ENCODE measurements at regions not wholly inside any gene's neighbourhood (a gene's known extent, or its start where the extent isn't known, plus 50 kb on each side); places are given as distances from the start of the nearest gene placed in this dataset.

DNA sequence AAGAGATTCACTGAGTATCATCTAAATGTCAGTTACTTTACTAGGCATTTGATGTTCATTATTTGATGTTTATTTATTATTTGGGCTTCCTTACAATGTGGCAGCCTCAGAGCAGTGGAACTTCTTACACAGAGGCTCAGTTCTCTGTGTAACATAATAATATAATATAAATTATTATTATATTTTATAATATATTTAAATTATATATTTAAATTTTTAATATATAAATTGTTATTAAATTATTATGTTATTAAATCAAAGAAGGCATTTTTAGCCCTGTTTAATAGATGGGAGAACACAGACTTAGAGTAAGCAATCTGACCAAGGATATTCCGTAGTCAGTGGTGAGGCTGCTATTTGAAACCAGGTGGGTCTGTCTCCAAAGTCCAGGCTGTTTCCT lies 315.3 kb upstream of the SKOR2 start:
- no peaks in the 10 kb centered on the region for H3K9me3 Mint-ChIP-seq
- no peaks in the 10 kb centered on the region for H3K36me3 Mint-ChIP-seq
- no peak for ATAC-seq
- H3K27ac Mint-ChIP-seq, result no peak overlapping the region
- H3K27me3 Mint-ChIP-seq, result no peaks in the 10 kb centered on the region
- no peak overlapping the region for H3K4me3 Mint-ChIP-seq
- no peaks in the 10 kb centered on the region for H3K4me1 Mint-ChIP-seq

DNA sequence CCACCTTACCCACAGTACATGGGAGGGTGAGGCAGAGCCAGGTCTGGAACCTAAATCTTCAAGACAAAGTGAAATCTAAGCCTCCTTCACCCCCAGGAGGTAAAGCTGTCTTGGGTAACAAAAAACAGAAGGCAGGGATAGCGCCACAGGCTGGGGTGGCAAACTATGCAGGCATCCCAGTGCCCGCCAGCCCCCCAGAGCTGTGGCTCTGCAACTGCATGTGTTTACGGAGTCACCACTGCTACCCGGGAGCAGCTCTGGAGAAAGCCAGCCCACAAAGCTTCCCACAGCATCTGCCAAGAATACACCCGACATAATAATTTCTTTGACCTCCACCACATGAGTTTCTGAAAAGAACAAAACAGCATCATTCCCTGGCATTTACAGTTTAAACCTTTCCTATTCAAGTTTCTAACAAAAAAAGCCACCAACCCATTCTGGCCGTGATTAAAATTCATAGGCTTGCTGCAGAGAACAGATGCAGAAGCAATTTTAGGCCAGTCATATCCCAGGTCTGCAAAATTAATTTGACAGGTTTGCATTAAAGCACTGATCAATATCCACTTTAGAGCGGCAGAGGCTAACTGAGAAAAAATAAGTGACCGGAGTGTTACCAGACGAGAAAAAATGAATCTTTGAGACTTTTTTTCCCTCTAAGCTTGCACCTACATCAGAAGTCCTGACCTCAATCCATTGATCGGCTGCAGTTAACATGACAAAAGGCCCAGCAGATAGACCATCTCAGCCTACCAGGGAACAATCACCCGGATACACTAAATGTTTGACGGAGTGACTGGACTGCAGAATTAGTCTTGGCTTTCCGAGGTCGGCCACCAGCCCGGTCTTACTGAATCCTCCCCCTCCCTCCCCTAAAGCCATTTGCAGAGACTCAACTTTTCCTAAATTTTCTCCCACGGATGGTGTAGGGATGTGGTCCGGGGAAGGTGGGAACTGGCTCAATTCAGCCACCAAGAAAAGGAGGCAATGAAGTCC lies 309.6 kb upstream of the SKOR2 start:
- Mint-ChIP-seq H3K36me3 (no peaks in the 10 kb centered on the region), H3K27ac (no peak overlapping the region), H3K9me3 (no peaks in the 10 kb centered on the region), H3K4me1 (no peaks in the 10 kb centered on the region), H3K4me3 (no peak overlapping the region), H3K27me3 (peaks cover 16% of the 10 kb centered on the region)
- no peak for ATAC-seq

DNA sequence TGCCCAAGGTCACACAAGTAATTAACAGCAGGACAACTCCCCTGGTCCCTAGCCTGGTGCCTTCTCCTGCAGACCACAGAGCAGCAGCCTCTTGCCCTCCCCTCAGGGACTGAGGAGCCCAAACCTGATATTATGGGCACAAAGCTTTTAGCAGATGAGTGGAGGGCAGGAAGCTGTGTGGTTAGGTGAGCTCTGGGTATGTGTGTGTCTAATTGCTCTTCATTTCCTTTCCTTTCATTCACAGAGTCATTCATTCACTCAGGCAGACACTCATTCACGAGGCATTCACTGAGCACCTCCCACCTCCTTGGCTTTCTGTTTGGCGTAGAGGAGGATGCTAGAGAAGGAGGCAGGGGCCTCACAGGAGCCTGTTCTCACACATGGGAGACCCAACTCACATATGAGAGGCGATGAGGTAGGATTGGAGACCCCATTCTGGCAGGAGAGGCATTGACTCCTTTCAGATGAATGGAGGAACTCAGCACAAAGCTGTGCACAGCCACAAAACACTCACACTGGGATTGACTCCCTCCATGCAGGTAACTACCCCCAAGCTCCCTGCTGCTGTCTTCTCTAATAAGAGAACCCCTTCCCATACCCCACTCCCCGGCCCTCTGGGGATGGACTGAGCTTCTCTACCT lies 306.8 kb upstream of the SKOR2 start:
- no peak for ATAC-seq
- Mint-ChIP-seq H3K4me3 (no peak overlapping the region), H3K27ac (no peak overlapping the region), H3K9me3 (no peaks in the 10 kb centered on the region), H3K36me3 (no peaks in the 10 kb centered on the region), H3K4me1 (no peaks in the 10 kb centered on the region), H3K27me3 (peaks cover 16% of the 10 kb centered on the region)

DNA sequence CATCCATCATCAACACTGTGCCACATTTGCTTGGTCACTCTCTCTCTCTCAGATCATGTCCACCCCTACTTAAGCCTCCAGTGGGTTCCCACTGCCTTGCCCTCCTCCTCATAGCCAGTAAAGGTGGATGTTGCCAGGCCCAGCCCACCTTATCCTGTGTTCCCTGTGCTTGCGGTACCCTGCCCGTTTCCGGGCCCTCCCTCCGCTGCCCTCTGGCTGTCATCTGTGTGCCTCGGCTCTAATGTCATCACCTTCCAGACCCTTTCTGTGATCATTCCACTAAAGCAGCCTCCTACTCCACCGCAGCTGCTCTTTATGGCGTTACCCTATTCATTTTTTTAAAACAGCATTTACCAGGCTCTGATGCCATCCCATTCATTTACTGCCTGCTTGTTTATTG lies 305.7 kb upstream of the SKOR2 start:
- no peaks in the 10 kb centered on the region for H3K36me3 Mint-ChIP-seq
- H3K4me1 Mint-ChIP-seq, result no peaks in the 10 kb centered on the region
- H3K4me3 Mint-ChIP-seq, result no peak overlapping the region
- H3K27me3 Mint-ChIP-seq, result peaks cover 16% of the 10 kb centered on the region
- H3K9me3 Mint-ChIP-seq, result no peaks in the 10 kb centered on the region
- no peak for ATAC-seq
- H3K27ac Mint-ChIP-seq, result no peak overlapping the region

GRCh38 chr18:47552783-47553182 lies 301.3 kb upstream of the SKOR2 start:
- Mint-ChIP-seq H3K36me3 (no peaks in the 10 kb centered on the region), H3K4me3 (no peak overlapping the region), H3K4me1 (no peaks in the 10 kb centered on the region), H3K9me3 (no peaks in the 10 kb centered on the region), H3K27ac (no peak overlapping the region), H3K27me3 (no peaks in the 10 kb centered on the region)
- no peak for ATAC-seq

- Mint-ChIP-seq H3K36me3 (no peaks in the 10 kb centered on the region), H3K4me3 (no peak overlapping the region), H3K27me3 (peaks cover 18% of the 10 kb centered on the region), H3K4me1 (no peaks in the 10 kb centered on the region), H3K27ac (no peak overlapping the region), H3K9me3 (no peaks in the 10 kb centered on the region)
- ATAC-seq, result no peak
Measured at GRCh38 chr18:47550611-47551010, 299.2 kb upstream of the SKOR2 start.

- Mint-ChIP-seq H3K27ac (no peak overlapping the region), H3K36me3 (no peaks in the 10 kb centered on the region), H3K4me1 (no peaks in the 10 kb centered on the region), H3K4me3 (no peak overlapping the region), H3K9me3 (no peaks in the 10 kb centered on the region), H3K27me3 (peaks cover 25% of the 10 kb centered on the region)
- no peak for ATAC-seq
Measured at GRCh38 chr18:47549021-47549540, 297.6 kb upstream of the SKOR2 start.

DNA sequence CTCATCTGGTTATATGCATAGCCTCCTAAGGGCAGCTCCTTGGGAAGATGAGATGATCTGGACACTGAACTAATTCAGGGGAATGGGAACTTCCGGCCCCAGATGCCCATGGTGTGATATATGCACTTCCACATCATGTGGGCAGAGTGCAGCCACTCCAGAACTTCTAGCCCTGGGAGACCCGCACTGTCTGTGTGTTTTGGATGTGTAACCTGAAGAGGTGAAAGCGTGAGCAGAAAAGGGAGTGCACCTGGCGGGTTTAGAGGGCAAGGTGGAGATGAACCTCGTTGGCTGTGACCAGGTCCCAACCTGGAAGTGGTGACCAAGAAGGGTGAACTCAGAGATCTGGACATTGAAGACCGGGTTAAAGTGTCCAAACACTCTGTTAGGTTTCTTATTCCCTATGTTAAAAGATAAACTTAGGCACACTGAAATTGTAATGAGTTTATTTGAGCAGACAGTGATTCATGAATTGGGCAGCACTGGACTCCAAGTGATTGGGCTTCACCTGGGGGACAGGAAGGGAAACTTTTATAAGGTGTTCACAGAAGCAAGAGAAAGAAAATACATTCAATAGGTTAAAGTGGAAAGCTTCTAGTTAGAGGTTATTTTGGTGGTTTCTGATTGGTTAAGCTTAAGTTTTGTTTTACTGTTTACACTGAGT lies 296.2 kb upstream of the SKOR2 start:
- Mint-ChIP-seq H3K36me3 (no peaks in the 10 kb centered on the region), H3K4me1 (no peaks in the 10 kb centered on the region), H3K27ac (no peak overlapping the region), H3K27me3 (peaks cover 25% of the 10 kb centered on the region), H3K9me3 (no peaks in the 10 kb centered on the region), H3K4me3 (no peak overlapping the region)
- no peak for ATAC-seq

DNA sequence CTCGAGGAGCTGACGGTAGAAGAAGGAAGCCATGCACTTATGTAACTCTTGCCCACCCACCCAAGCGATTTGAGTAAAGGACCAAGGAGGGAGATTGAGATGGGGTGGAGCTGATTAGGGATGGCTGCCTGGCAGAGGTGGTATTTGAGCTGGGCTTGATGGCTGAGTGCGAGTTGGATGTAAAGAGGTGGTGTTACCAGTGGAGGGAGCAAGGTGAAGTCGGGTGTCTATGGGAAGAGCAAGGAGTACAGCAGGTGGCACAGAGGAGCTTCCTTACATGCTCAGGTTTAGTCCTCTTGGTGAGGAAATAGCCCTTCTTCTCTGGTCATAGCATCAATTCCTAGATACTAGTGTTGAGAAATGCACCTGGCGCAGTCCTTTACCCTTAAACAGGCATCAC lies 294.2 kb upstream of the SKOR2 start:
- no peaks in the 10 kb centered on the region for H3K36me3 Mint-ChIP-seq
- no peaks in the 10 kb centered on the region for H3K9me3 Mint-ChIP-seq
- H3K4me3 Mint-ChIP-seq, result no peak overlapping the region
- no peak overlapping the region for H3K27ac Mint-ChIP-seq
- no peaks in the 10 kb centered on the region for H3K4me1 Mint-ChIP-seq
- ATAC-seq, result no peak
- H3K27me3 Mint-ChIP-seq, result peaks cover 39% of the 10 kb centered on the region

- Mint-ChIP-seq H3K9me3 (no peaks in the 10 kb centered on the region), H3K27ac (no peak overlapping the region), H3K27me3 (peaks cover 43% of the 10 kb centered on the region), H3K4me1 (no peaks in the 10 kb centered on the region), H3K4me3 (no peak overlapping the region), H3K36me3 (no peaks in the 10 kb centered on the region)
- ATAC-seq, result no peak
Measured at GRCh38 chr18:47543080-47543479, 291.6 kb upstream of the SKOR2 start.

- no peak overlapping the region for H3K27ac Mint-ChIP-seq
- H3K4me3 Mint-ChIP-seq, result no peak overlapping the region
- ATAC-seq, result no peak
- H3K27me3 Mint-ChIP-seq, result peaks cover 42% of the 10 kb centered on the region
- no peaks in the 10 kb centered on the region for H3K4me1 Mint-ChIP-seq
- no peaks in the 10 kb centered on the region for H3K9me3 Mint-ChIP-seq
- no peaks in the 10 kb centered on the region for H3K36me3 Mint-ChIP-seq
Measured at GRCh38 chr18:47542551-47542950, 291.1 kb upstream of the SKOR2 start.

- no peak for ATAC-seq
- no peaks in the 10 kb centered on the region for H3K4me1 Mint-ChIP-seq
- peaks cover 42% of the 10 kb centered on the region for H3K27me3 Mint-ChIP-seq
- H3K4me3 Mint-ChIP-seq, result no peak overlapping the region
- no peak overlapping the region for H3K27ac Mint-ChIP-seq
- H3K9me3 Mint-ChIP-seq, result no peaks in the 10 kb centered on the region
- H3K36me3 Mint-ChIP-seq, result no peaks in the 10 kb centered on the region
Measured at GRCh38 chr18:47531717-47532116, 280.3 kb upstream of the SKOR2 start.

DNA sequence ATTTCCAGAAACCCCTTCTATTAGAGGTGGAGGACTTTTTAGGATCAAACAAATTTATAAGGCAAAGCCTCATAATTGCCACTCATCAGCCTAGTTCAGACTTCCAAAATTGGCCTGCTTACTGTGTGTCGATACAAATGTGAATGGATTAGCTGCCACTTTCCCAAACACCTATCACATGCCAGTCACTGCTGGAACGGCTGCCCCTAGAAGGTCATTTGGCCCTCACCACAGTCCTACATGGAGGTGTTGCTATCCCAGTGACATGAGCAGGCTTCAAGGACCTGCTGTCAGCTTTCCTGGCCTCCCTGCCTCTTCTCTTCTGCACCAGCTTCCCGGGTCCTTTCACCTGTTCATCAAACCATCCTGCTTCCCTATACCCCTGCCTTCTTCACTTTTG lies 279.2 kb upstream of the SKOR2 start:
- Mint-ChIP-seq H3K27me3 (peaks cover 43% of the 10 kb centered on the region), H3K36me3 (no peaks in the 10 kb centered on the region), H3K4me1 (no peaks in the 10 kb centered on the region), H3K4me3 (no peak overlapping the region), H3K27ac (no peak overlapping the region), H3K9me3 (no peaks in the 10 kb centered on the region)
- ATAC-seq, result no peak

GRCh38 chr18:47528343-47528742 lies 276.9 kb upstream of the SKOR2 start:
- ATAC-seq, result no peak
- no peaks in the 10 kb centered on the region for H3K36me3 Mint-ChIP-seq
- no peak overlapping the region for H3K27ac Mint-ChIP-seq

DNA sequence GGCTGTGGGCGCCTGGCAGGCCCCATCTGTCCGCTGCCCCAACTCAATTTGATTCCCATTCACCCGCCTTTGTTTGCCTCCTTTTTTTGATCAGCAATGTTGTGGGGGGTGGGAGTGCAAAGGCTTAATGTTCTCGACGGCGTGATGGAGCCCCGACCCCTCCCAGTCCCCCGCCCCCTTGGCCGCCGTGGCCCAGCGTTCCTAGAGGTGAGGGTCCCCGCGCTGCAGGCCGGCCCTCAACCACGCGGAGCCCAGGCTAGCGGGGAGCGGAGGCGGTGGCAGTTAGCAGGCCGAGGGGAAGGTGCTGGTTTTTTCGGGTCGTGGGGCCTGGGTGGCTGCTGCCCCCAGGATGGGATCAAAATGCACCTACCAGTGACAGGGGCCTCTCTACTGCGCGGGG lies 274.7 kb upstream of the SKOR2 start:
- no peaks in the 10 kb centered on the region for H3K4me1 Mint-ChIP-seq
- peaks cover 29% of the 10 kb centered on the region for H3K27me3 Mint-ChIP-seq
- ATAC-seq, result no peak

More at GRCh38 chr18:47528343-47528742, 276.9 kb upstream of the SKOR2 start:
- peaks cover 43% of the 10 kb centered on the region for H3K27me3 Mint-ChIP-seq
- no peaks in the 10 kb centered on the region for H3K4me1 Mint-ChIP-seq
- H3K9me3 Mint-ChIP-seq, result no peaks in the 10 kb centered on the region
- H3K4me3 Mint-ChIP-seq, result no peak overlapping the region

More for the DNA sequence above, 274.7 kb upstream of the SKOR2 start:
- no peak overlapping the region for H3K27ac Mint-ChIP-seq
- H3K4me3 Mint-ChIP-seq, result no peak overlapping the region
- no peaks in the 10 kb centered on the region for H3K36me3 Mint-ChIP-seq
- no peaks in the 10 kb centered on the region for H3K9me3 Mint-ChIP-seq

Measured in stimulated activated memory B cell treated with anti-CD40 and anti-IgM and Interleukin-4, amounts not matched to agents 10 μg/mL and 1 μg/mL and 100 μg/mL, for 72 hours (primary cell).